ENCODE measurements at regions not wholly inside any gene's neighbourhood (a gene's known extent, or its start where the extent isn't known, plus 50 kb on each side); places are given as distances from the start of the nearest gene placed in this dataset.

- no peaks in the 10 kb centered on the region for H3K4me1 ChIP-seq (replicated peaks in 1 of 2; ENCODE audit: control insufficient read depth in 2 of 2, insufficient read depth in 2 of 2, low read length in 2 of 2)
- WGBS (ENCODE audit: insufficient coverage, low coverage, missing lambda C conversion rate), result 2% methylated on average over 3 of the region's 3 CpGs
- H3K9me1 ChIP-seq (ENCODE audit: control insufficient read depth, insufficient read depth, low read length), result no peaks in the 10 kb centered on the region
- ChIA-PET CTCF (ENCODE audit: low intra/inter-chr PET ratio) (no interaction called here), POLR2A (interaction anchor here (0.6 kb wide), 2 partner anchors 11 to 473 kb away, joined by 3 read pairs; no protein-coding TSS in a partner anchor)
- H3K79me2 ChIP-seq (ENCODE audit: control insufficient read depth, insufficient read depth, low read length), result no peaks in the 10 kb centered on the region
- H3K36me3 ChIP-seq (ENCODE audit: control insufficient read depth, insufficient read depth, low read length), result no peaks in the 10 kb centered on the region
- H3K4me3 ChIP-seq, result no peak overlapping the region
- H3K9me3 ChIP-seq (replicated peaks; ENCODE audit: control insufficient read depth, insufficient read depth, low read depth, low read length), result no peaks in the 10 kb centered on the region
- no peak overlapping the region for H3K27ac ChIP-seq (ENCODE audit: extremely low read depth, low read depth, low read length)
- ATAC-seq (no peak), FAIRE-seq (no peak), DNase-seq (ENCODE audit: extremely low read depth in 1 of 4, low spot score in 3 of 4) (no peak)
- in situ Hi-C loops (cut with MboI) (no loop called here), intact Hi-C loops (cut with micrococcal nuclease) (no loop called here)
- TF ChIP-seq ZNF41 (CRISPR knock-in tag; conservative IDR thresholded peaks at IDR 0.05) (no peak), MAZ (CRISPR knock-in tag; conservative IDR thresholded peaks at IDR 0.05 in 1 of 2, IDR thresholded peaks at IDR 0.05 in 1 of 2) (no peak), ATF4 (CRISPR knock-in tag; IDR thresholded peaks at IDR 0.05) (no peak), NR1H2 (CRISPR knock-in tag; IDR thresholded peaks at IDR 0.05) (no peak), NR0B1 (IDR thresholded peaks at IDR 0.05; ENCODE audit: partially characterized antibody) (no peak), ZNF77 (CRISPR knock-in tag; IDR thresholded peaks at IDR 0.05) (no peak), ZZZ3 (IDR thresholded peaks at IDR 0.05) (no peak), SMAD3 (CRISPR knock-in tag; conservative IDR thresholded peaks at IDR 0.05) (no peak)
- no peaks in the 10 kb centered on the region for H4K20me1 ChIP-seq (replicated peaks; ENCODE audit: control insufficient read depth, insufficient read depth, low read length)
- peaks cover 9% of the 10 kb centered on the region in 2 experiments; a peak in 3 of 5 replicates for H3K27me3 ChIP-seq (ENCODE audit: control insufficient read depth in 2 of 2, insufficient read depth in 2 of 2, low read length in 2 of 2)
- no peak overlapping the region for H2AFZ ChIP-seq (ENCODE audit: low read depth, low read length)
- no peak overlapping the region for H3K9ac ChIP-seq (ENCODE audit: insufficient read depth in 1 of 2, low read depth in 2 of 2, low read length in 2 of 2)
- no TSS peak for BruUV-seq (replicated peaks)
- no peak overlapping the region for H3K4me2 ChIP-seq (ENCODE audit: insufficient read depth, low read length)
Measured at GRCh38 chr6:134723081-134723871, 226.6 kb downstream of the ALDH8A1 start.
